HG03025 (cell line): ENCODE measurements at regions not wholly inside any gene's neighbourhood (a gene's known extent, or its start where the extent isn't known, plus 50 kb on each side); places are given as distances from the start of the nearest gene placed in this dataset.
A peak's percentile ranks its signal among the peaks of the same experiment; 100 is the strongest.

ENCODE experiments used
- ATAC-seq: cut with Tn5 transposase; IDR thresholded peaks from one replicate; pipeline ENCODE4 v1.9.1; 2021; ENCODE audit warnings: mild to moderate bottlenecking, moderate library complexity; ENCODE audit not compliant: unreplicated experiment, low FRiP score

GRCh38 chr9:27861887-27862286 is 288.6 kb upstream of the C9orf72 start:
- ATAC-seq: no peak

GRCh38 chr9:27864644-27865438 is 291.6 kb upstream of the C9orf72 start:
- ATAC-seq: no peak

GRCh38 chr9:27866741-27867140 is 293.5 kb upstream of the C9orf72 start:
- ATAC-seq: no peak

GRCh38 chr9:27870404-27870803 is 297.1 kb upstream of the C9orf72 start:
- no peak for ATAC-seq

GRCh38 chr9:27880156-27880555 is 306.9 kb upstream of the C9orf72 start:
- ATAC-seq: no peak

- ATAC-seq: no peak
These were observed 307.4 kb upstream of the C9orf72 start for GRCh38 chr9:27880635-27881034.

GRCh38 chr9:27888661-27889295 is 315.5 kb upstream of the C9orf72 start:
- peak; percentile 94 for ATAC-seq

- no peak for ATAC-seq
These were observed 351.2 kb upstream of the C9orf72 start for GRCh38 chr9:27924502-27924901.

GRCh38 chr9:27925815-27926214 is 352.5 kb upstream of the C9orf72 start:
- no peak for ATAC-seq

- ATAC-seq: no peak
These were observed 356.6 kb upstream of the C9orf72 start for GRCh38 chr9:27929841-27930240.

GRCh38 chr9:27933210-27934025 is 360.1 kb upstream of the C9orf72 start:
- ATAC-seq: no peak

GRCh38 chr9:27934471-27934870 is 361.2 kb upstream of the C9orf72 start:
- ATAC-seq: no peak

- ATAC-seq: no peak
These were observed 365.9 kb upstream of the C9orf72 start for GRCh38 chr9:27939186-27939585.

GRCh38 chr9:27940535-27940934 is 367.3 kb upstream of the C9orf72 start:
- ATAC-seq: no peak

GRCh38 chr9:27943501-27943900 is 370.2 kb upstream of the C9orf72 start:
- ATAC-seq: no peak

GRCh38 chr9:27945386-27945785 is 372.1 kb upstream of the C9orf72 start:
- ATAC-seq: no peak

GRCh38 chr9:27950382-27950781 is 377.1 kb upstream of the C9orf72 start:
- no peak for ATAC-seq

GRCh38 chr9:27954858-27955257 is 381.6 kb upstream of the C9orf72 start:
- ATAC-seq: no peak

GRCh38 chr9:27963836-27964235 is 390.6 kb upstream of the C9orf72 start:
- no peak for ATAC-seq

GRCh38 chr9:27967210-27967609 is 393.9 kb upstream of the C9orf72 start:
- ATAC-seq: no peak

GRCh38 chr9:27977931-27978330 is 404.6 kb upstream of the C9orf72 start:
- ATAC-seq: no peak
